Stimulated activated naive CD8-positive, alpha-beta T cell treated with anti-CD3 and anti-CD28 coated beads, Interleukin-15, amount 100 ng/mL, for 72 hours (primary cell): ENCODE measurements at regions not wholly inside any gene's neighbourhood (a gene's known extent, or its start where the extent isn't known, plus 50 kb on each side); places are given as distances from the start of the nearest gene placed in this dataset.
"Not testable (repeated sequence)": the region's sequence is repeated elsewhere in the genome, so short reads cannot be mapped to it uniquely, and the experiment has no call there.

Source experiments
- ATAC-seq: fragments of 150-1000 bp; cut with Tn5 transposase; 2 replicates; pipeline ENCODE4 v1.10.0; 2021; ENCODE audit warnings: mild to moderate bottlenecking, moderate library complexity
- DNase-seq, 2 donors: peaks; one replicate each; pipeline ENCODE4 v3.0.0; 2021 to 2022
- H3K27ac Mint-ChIP-seq, 2 donors: one replicate each; pipeline ENCODE4 v1.8.0; 2022; ENCODE audit warnings: mild to moderate bottlenecking in 2 of 2, mixed read lengths in 2 of 2, moderate library complexity in 2 of 2
- H3K27me3 Mint-ChIP-seq: one replicate; pipeline ENCODE4 v1.8.0; 2022; ENCODE audit warnings: mixed read lengths
- H3K4me1 Mint-ChIP-seq: one replicate; pipeline ENCODE4 v1.8.0; 2022; ENCODE audit warnings: mild to moderate bottlenecking, mixed read lengths
- H3K4me3 Mint-ChIP-seq, 2 donors: one replicate each; pipeline ENCODE4 v1.8.0; 2022; ENCODE audit warnings: mild to moderate bottlenecking in 2 of 2, mixed read lengths in 2 of 2, moderate library complexity in 1 of 2
- H3K9me3 Mint-ChIP-seq, 2 donors: one replicate each; pipeline ENCODE4 v1.8.0; 2022; ENCODE audit warnings: mixed read lengths in 2 of 2

DNA sequence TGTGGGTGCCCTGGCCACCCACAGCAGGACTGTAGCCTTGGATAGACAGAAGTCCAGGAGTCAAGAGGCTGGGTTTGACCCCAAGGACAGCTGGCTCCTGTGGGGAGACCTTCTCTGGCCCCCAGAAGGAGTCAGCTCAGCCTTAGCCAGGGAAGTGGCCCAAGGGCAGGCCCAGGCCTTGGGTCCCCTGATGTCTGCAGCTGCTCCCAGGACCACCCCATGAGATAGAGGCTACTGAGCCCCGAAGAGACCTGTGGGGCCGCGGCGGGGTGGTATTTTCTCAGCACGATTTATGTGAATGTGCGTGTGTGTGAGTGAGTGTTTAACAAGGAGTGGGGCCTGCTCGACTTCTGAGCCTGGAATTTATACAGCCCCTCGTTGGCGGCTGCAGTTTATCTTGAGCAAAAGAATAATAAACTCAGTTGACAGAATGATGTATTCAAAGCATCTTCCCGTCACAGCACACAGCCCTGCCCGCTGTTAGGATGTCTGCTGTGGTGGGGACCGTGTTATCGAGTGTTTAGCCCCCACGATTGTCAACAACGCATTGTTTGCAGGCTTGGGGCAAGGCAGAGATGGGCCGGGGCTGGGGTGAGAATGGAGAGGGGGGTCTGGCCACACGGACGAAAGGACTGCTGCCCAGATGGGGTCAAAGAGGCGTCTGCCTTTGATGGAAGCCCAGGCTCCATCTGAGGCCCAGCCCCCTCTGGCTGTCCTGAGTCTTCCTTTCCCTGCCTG, 163.3 kb downstream of the VEGFA start:
- Mint-ChIP-seq H3K27me3 (peaks cover 6% of the 10 kb centered on the region), H3K4me3 (no peak overlapping the region), H3K4me1 (no peaks in the 10 kb centered on the region), H3K27ac (no peak overlapping the region), H3K9me3 (no peaks in the 10 kb centered on the region)
- ATAC-seq (no peak), DNase-seq (no peak)

DNA sequence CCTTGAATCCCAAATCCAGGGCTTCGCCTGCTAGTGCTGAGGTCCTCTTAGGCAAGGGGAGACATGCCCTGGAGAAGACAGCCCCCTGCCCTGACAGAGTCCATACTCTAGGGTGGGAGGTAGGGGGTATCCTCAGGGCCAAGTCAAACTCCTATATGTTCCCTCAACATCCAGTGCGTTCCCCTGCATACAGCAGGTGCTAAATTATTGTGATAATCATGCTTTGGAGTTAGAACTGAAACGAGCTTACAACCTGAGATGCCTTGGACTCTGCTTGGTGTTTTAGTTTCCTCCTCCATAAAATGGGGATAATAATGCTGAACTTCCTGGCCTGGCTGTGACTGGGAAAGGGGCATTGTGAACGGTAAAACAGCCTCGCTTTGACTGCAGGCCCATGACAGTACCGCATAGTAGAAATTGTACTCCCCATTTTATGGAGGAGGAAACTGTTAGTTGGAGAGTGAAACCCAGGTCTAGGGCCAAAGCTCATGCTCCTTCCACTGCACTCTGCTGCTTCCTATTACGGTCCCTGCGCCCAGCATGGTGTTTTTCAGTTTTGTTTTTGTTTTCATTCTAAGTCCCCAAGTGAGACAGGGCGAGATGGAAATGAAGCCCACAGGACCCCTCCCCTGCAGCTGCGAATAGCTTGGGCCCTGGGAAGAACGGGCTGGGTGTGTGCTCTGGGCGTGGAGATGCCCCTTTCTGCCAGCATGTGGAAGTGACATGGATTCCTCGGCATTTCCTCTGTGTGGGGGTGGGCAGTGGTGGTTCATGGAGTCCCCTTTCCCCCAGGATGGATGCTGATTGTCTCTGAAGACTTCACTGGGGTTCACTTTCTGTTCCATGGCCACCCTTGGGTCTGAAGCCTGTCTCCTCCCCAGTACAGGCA, 162.5 kb downstream of the VEGFA start:
- Mint-ChIP-seq H3K27ac (no peak overlapping the region), H3K4me1 (peaks cover 5% of the 10 kb centered on the region), H3K27me3 (peaks cover 6% of the 10 kb centered on the region), H3K4me3 (no peak overlapping the region), H3K9me3 (no peaks in the 10 kb centered on the region)
- no peak for DNase-seq
- no peak for ATAC-seq

GRCh38 chr6:43931201-43931600, 161.2 kb downstream of the VEGFA start:
- no peak overlapping the region for H3K27ac Mint-ChIP-seq
- DNase-seq (no peak), ATAC-seq (no peak)
- peaks cover 6% of the 10 kb centered on the region for H3K27me3 Mint-ChIP-seq
- no peaks in the 10 kb centered on the region for H3K9me3 Mint-ChIP-seq
- H3K4me3 Mint-ChIP-seq, result no peak overlapping the region
- H3K4me1 Mint-ChIP-seq, result peaks cover 18% of the 10 kb centered on the region

DNA sequence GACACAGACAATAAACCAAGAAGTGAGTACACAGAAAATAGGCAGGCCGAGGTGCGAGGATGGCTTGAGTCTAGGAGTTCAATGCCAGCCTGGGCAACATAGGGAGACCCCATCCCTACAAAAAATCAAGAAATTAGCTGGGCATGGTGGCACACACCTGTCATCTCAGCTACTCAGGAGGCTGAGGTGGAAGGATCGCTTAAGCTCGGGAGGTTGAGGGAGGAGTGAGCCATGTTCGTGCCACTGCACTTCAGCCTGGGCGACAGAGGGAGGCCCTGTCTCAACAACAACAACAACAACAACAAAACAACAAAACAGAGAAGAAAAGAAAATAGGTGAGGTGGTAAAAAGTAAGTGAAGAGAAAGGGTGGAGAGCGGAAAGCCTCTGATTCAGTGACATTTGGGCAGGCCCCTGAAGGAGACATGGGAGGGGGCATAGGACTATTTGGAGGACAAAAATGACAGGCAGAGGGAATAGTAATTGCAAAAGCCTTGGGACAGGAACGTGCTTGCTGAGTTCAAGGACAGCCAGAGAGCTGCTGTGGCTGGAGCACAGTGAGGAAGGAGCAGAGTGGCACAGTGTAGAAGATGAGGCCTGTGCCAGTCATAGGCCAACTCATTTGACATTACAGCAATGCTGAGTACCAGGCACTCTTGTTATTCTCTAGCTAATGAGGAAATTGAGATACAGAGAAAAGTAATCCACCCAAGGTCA, 160.6 kb downstream of the VEGFA start:
- no peak for DNase-seq
- H3K27ac Mint-ChIP-seq, result peak overlapping the region; percentile 45 to 68
- peaks cover 21% of the 10 kb centered on the region for H3K4me1 Mint-ChIP-seq

GRCh38 chr6:43929511-43929910, 159.5 kb downstream of the VEGFA start:
- no peak for ATAC-seq
- Mint-ChIP-seq H3K27me3 (peaks cover 13% of the 10 kb centered on the region), H3K9me3 (no peaks in the 10 kb centered on the region), H3K4me1 (peaks cover 32% of the 10 kb centered on the region), H3K27ac (no peak overlapping the region), H3K4me3 (no peak overlapping the region)
- no peak for DNase-seq

More for the DNA sequence above, 160.6 kb downstream of the VEGFA start:
- no peak overlapping the region for H3K4me3 Mint-ChIP-seq
- no peaks in the 10 kb centered on the region for H3K9me3 Mint-ChIP-seq
- no peak for ATAC-seq
- peaks cover 8% of the 10 kb centered on the region for H3K27me3 Mint-ChIP-seq

- Mint-ChIP-seq H3K27ac (peak overlapping the region in 1 of 2 donors; percentile 93), H3K27me3 (peaks cover 13% of the 10 kb centered on the region), H3K4me1 (peaks cover 50% of the 10 kb centered on the region), H3K9me3 (no peaks in the 10 kb centered on the region), H3K4me3 (no peak overlapping the region)
- ATAC-seq, result no peak
- no peak for DNase-seq
These were observed 157.7 kb downstream of the VEGFA start for GRCh38 chr6:43927532-43928210.

- peaks cover 51% of the 10 kb centered on the region for H3K4me1 Mint-ChIP-seq
- peak overlapping the region; percentile 93 to 95 for H3K27ac Mint-ChIP-seq
- ATAC-seq (no peak), DNase-seq (peak in 1 of 2 donors; percentile 35)
- peaks cover 13% of the 10 kb centered on the region for H3K27me3 Mint-ChIP-seq
- no peaks in the 10 kb centered on the region for H3K9me3 Mint-ChIP-seq
- H3K4me3 Mint-ChIP-seq, result peak overlapping the region in 1 of 2 donors; percentile 11
These were observed 156.9 kb downstream of the VEGFA start for GRCh38 chr6:43926634-43927531.

GRCh38 chr6:43925636-43926139, 155.7 kb downstream of the VEGFA start:
- H3K4me3 Mint-ChIP-seq, DNase-seq, H3K9me3 Mint-ChIP-seq, ATAC-seq: not testable (repeated sequence)
- Mint-ChIP-seq H3K27me3 (peaks cover 13% of the 10 kb centered on the region), H3K4me1 (peaks cover 51% of the 10 kb centered on the region), H3K27ac (peak overlapping the region in 1 of 2 donors; percentile 85)

DNA sequence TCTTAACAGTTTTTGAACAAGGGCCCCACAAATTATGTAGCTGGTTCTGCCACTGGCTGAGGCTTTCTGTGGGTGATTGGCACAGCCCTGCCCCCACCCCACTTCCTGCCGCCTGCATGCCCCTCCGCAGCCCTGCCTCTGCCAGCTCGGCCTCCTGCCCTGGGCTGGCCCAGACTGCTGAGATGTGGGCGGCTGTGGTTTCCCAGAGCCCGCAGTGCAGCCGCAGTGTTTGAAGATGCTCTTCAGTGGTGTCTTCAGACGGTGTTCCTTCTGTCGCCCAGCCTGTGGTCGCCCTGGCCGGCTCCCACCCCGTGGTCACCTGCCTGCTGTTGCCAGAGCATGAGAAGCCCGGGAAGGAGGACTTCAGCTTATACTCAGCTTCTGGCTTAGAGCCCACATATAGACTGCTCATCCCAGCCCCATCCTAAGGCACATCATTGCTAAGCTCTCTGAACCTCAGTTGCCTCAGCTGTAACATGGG, 154.3 kb downstream of the VEGFA start:
- ATAC-seq (peak; percentile 96), DNase-seq (peak; percentile 61 to 77)
- H3K9me3 Mint-ChIP-seq, result no peaks in the 10 kb centered on the region
- H3K4me1 Mint-ChIP-seq, result peaks cover 51% of the 10 kb centered on the region
- H3K27ac Mint-ChIP-seq, result peak overlapping the region in 1 of 2 donors; percentile 25
- peak overlapping the region in 1 of 2 donors; percentile 48 for H3K4me3 Mint-ChIP-seq
- H3K27me3 Mint-ChIP-seq, result peaks cover 13% of the 10 kb centered on the region

GRCh38 chr6:43923376-43924221, 153.6 kb downstream of the VEGFA start:
- Mint-ChIP-seq H3K4me1 (peaks cover 51% of the 10 kb centered on the region), H3K27ac (peak overlapping the region in 1 of 2 donors; percentile 25), H3K9me3 (no peaks in the 10 kb centered on the region), H3K27me3 (peaks cover 11% of the 10 kb centered on the region), H3K4me3 (peak overlapping the region in 1 of 2 donors; percentile 48)
- DNase-seq (no peak), ATAC-seq (peak; percentile 24)

- Mint-ChIP-seq H3K27me3 (peaks cover 12% of the 10 kb centered on the region), H3K4me1 (peaks cover 48% of the 10 kb centered on the region), H3K9me3 (no peaks in the 10 kb centered on the region), H3K4me3 (no peak overlapping the region), H3K27ac (no peak overlapping the region)
- DNase-seq (no peak), ATAC-seq (no peak)
These were observed 152.7 kb downstream of the VEGFA start for GRCh38 chr6:43922426-43923375.
